ENCODE measurements at regions not wholly inside any gene's neighbourhood (a gene's known extent, or its start where the extent isn't known, plus 50 kb on each side); places are given as distances from the start of the nearest gene placed in this dataset.

- TF ChIP-seq CTCF (IDR thresholded peaks at IDR 0.05; ENCODE audit: insufficient read depth, low read length, poor library complexity, severe bottlenecking) (no peak), EZH2phosphoT487 (conservative IDR thresholded peaks at IDR 0.05; ENCODE audit: low read length) (no peak)
Observed at GRCh38 chr4:18155067-18156041, 133.8 kb upstream of the LCORL start.

Measured in SU-DHL-6 (cell line).